ENCODE measurements at regions not wholly inside any gene's neighbourhood (a gene's known extent, or its start where the extent isn't known, plus 50 kb on each side); places are given as distances from the start of the nearest gene placed in this dataset.

DNA sequence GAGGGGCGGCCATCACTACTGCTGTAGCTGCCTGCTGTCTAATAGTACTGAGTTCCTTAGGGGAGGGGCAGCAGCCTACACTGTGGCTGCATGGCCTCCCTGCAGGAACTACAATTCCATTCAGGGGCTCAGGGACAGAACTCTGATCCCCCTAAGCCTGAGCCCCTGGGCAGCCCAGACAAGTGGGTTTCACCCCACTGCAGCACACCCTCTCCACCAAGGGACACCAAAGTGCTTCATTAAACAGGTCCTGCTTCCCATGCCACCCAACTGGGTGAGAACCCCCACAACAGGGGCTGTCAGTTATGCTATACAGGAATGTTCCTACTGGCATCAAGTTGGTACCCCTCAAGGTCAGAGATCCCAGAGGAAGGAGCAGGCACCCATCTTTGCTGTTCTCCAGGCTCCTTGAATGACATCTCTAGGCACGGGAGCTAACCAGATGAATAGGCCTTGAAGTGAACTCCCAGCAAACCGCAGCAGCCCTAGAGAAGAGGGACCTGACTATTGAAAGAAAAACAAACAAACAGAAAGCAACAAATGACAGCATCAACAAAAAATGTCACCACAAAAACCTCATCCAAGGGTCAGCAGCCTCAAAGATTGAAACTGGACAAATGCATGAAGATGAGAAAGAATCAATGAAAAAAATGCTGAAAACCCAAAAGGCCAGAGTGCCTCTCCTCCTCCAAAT, 437.4 kb downstream of the NUF2 start:
- no peak for FAIRE-seq

GRCh38 chr1:163761898-163762297, 440.1 kb downstream of the NUF2 start:
- no peak for FAIRE-seq

GRCh38 chr1:163766257-163766918, 444.6 kb downstream of the NUF2 start:
- FAIRE-seq = no peak

- FAIRE-seq = no peak
Observed at GRCh38 chr1:163768576-163768975, 446.8 kb downstream of the NUF2 start.

- no peak for FAIRE-seq
Observed at GRCh38 chr1:163770265-163770664, 448.5 kb downstream of the NUF2 start.

DNA sequence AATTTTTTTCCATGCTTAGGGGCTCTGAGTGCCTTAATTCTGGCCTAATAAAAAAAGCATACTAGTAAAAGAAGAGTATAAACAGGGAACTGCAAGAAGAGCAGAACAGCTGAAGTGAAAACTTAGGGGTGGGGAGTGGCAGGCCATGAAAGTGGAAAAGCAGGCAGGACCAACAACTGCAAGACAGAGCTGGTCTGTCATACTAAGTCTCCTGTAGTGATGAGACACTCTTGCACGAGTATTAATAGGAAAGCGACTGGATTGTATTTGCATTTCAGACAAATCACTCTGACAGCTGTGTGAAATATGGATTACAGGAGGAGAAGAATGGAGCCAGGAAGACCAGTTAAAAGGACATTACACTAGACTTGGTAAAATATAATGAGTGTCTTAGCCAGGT, 449.9 kb downstream of the NUF2 start:
- FAIRE-seq = no peak

DNA sequence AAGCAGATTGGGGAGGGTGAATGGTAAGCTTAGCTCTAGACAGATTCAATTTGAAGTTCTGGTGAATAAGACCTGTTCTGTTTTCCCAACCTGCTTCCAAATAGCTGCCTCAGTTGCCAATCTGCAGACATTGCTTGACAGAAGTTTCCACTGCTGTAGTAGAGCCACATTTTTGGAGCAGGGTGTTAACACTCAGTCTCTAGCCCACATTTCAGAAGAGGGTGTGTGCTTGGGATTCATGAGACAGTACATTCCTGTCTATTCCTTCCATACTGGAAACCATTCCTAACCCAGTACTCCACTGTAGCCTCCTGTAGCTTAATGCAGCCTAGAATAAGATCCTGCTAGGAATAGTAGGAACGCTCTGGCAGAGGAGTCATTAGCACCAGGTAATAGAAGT, 450.5 kb downstream of the NUF2 start:
- no peak for FAIRE-seq

DNA sequence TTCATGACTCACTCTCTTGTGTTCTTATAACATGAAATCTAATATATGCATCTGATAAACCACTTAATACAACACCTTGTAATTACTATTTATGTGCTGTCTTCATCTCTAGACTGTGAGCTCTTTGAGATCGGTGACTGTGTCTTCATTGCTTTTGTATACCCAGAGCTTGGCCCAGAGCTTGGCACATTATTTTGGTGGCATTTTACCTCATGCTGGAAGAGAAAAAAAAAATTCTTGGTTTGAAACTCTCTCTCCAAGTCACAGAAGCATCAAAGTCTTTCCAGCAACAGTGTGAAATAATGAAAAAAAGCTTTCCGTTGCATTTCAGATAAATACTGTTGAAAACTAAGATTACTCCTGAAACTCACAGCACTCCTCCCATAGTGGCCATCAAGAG, 451.6 kb downstream of the NUF2 start:
- no peak for FAIRE-seq

DNA sequence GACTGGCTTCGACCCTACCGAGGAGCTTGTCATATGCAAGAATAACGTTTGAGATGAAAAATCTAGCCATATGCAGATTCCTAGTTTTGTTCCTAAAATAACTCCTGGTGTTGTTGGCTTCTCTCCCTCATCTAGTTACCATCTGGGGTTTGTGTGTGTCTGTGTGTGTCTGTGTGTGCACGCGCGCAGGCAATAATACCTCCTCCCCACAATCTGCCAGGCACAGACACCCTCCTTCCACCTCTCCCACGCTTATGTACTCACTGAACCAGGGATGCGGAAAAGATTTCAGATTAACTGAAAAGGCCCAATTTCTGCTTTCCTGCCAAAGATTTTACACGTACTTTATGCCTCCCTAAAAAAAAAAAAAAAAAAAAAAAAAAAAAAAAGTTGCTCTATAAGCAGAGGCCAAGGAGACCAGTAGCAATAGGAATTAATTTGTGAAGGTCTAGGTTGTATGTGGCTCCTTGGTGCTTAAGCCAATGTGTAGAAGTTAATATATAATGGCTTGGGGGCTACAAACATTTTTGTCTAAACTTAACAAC, 452.7 kb downstream of the NUF2 start:
- no peak for FAIRE-seq

DNA sequence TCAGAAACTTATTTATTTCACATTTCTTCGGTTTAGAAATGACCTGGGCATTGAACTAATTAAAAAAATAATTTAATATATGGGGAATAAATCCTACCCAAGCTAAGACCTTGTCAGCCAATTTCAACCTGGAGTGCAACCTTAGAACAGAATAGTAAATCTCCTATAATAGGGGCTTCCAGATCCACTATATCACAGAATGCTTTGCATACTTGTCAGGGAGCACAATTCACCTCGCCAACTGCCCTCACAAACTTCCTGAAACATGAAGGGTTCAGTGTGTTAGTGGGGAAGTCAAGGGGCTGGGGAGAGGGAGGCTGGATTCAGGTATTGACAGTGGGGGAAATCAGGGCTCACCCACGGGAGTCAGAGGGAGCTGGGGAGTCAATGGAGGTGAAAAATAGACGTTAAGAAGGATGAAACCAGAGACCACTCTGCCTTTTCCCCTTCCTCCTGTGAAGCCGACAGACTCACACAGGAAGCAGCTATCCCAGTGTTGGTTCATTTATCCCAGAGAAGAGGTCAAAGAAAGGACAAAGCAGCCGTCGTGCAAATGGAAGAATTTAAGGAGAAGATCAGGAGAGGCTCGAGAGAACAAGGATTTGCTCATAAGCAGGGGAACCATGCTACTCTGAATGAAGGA, 453.3 kb downstream of the NUF2 start:
- no peak for FAIRE-seq

DNA sequence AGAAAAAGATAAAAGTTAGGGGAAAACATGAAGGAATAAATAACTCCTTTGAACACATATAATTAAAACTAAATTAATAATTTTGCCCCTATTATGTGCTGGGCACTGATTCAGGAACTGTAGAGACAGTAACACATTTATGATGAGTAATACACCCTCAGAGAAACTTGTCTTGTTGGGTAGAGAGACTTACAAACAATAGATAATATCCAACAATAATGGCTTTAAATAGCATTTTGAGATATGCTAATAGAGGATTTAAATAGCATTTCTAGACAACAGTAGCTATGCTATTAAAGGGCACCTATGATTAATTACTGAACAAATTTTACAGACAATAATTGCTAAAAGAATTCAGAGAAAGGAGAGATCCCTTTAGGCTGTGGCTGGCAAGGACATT, 455.5 kb downstream of the NUF2 start:
- FAIRE-seq = no peak

- FAIRE-seq = no peak
Observed at GRCh38 chr1:163781146-163781545, 459.4 kb downstream of the NUF2 start.

GRCh38 chr1:163785868-163786405, 464.2 kb downstream of the NUF2 start:
- no peak for FAIRE-seq

DNA sequence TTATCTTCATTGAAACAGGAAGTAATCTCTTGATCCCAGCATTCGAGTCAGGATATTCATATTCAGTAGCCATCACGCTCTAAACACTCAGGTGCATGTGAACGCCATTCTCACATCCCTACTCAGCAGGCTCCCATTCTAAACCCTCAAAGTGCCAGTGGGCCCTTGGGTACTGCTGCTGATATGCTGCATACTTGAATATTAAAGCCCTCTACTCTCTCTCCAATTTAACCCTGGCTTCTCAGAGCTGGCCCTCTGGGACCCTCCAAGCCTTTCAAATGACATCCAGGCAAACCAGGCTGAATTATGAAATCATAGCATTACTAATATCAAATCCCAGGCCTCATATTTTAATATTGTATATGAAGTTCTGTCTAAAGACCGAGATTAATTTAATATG, 468.2 kb downstream of the NUF2 start:
- no peak for FAIRE-seq

GRCh38 chr1:163794551-163794950, 472.8 kb downstream of the NUF2 start:
- FAIRE-seq = no peak

GRCh38 chr1:163796394-163796821, 474.7 kb downstream of the NUF2 start:
- no peak for FAIRE-seq

- FAIRE-seq = no peak
Observed at GRCh38 chr1:163797816-163798215, 476.1 kb downstream of the NUF2 start.

DNA sequence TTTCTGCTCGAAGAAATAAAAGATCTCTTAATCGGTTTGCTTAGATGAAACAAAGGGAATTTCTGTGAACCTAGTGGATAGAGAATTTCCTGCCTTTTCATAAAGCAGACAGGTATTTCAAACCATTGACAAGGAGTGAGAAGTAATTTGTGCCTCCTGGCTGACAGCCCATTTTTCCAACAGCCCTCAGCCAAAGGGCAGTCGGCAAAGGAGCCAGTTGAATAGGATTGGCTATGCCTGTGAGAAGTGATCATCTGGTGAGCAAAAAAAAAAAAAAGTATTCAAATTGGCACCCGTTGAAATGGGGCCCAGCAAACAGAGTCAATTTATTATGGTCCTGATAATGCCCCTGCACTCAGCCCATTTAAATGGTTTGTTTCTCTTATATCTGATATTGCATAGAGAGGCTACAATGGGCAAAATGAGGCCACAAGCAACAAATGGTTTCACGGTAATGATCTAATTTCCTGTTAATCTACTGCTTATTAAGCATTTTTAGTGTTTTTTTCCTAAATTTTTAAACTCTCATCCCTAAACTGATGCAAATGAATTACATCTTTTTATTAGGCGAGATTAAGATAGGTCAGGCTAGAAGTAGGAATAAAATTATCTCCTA, 477.5 kb downstream of the NUF2 start:
- FAIRE-seq = no peak

DNA sequence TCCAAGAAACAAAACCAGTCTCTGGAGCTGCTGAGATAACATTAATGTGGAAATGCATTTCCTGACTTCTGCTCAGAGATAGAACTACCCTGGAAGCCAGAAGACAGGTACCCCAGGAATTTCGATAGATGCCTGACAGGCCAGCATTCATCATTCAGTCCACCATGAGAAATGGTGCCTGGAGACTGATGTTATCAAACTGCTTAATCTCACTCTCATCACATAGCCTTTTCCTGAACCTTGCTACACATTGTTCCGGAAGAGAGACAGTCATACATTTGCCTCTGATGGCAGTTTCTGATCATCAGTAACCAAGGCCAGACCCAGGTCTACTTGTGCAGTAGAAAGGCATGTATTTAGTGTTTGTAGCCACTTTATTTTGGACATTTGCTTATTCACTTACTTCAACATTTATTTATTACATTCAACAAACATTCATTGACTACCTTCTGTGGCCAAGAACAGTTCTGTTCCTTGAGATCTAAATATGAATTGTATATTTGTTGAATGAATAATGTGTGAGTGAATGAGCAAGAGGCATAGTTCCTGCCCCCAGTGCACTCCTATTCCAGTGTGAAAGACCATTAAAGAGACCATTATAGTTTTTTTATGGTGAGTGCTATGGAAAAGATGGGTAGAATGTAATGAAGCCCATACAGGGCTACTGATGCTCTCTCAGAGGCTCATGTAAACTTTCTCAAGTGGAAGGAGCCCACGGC, 485.7 kb downstream of the NUF2 start:
- no peak for FAIRE-seq

DNA sequence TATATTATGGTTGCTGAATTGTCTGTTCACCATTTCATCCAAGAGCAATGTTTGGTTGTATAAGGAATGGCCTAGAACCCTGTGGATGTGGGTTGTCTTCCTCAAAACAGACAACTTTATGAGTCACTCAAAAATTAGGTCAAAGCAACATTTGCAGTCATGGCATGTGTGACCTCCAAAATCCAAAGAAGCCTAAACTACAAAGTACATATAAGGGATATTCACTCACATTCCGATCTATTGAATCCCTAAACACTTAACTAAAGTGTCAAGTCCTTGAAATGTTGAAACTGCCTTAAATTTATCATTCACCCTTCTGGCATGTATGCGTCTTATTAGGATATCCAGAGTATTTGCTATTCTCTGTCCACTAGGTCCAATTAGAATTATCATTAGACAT, 491.5 kb downstream of the NUF2 start:
- no peak for FAIRE-seq

- no peak for FAIRE-seq
Observed at GRCh38 chr1:163820226-163820625, 498.5 kb downstream of the NUF2 start.

- FAIRE-seq = no peak
Observed at GRCh38 chr1:163820766-163821165, 499.0 kb downstream of the NUF2 start.

All from colon (tissue), 2 donors.